Activated T-helper 1 cell treated with anti-CD3 and anti-CD28 coated beads, Interleukin-12 subunit alpha, Interleukin-12 subunit beta, Interleukin-2, Interleukin-4 antibody, amounts not matched to agents 30 ng/mL and 10 ng/mL and 1 ng/mL, durations not matched to agents 14 hours and 24 hours and 36 hours (primary cell): ENCODE measurements at regions not wholly inside any gene's neighbourhood (a gene's known extent, or its start where the extent isn't known, plus 50 kb on each side); places are given as distances from the start of the nearest gene placed in this dataset.

ENCODE experiments used
- DNase-seq: peaks from one replicate; pipeline ENCODE4 v3.0.0; 2021; ENCODE audit warnings: low spot score
- H3K27ac Mint-ChIP-seq: one replicate; pipeline ENCODE4 v1.8.0; 2021; ENCODE audit warnings: mild to moderate bottlenecking, mixed read lengths
- H3K27me3 Mint-ChIP-seq: one replicate; pipeline ENCODE4 v1.8.0; 2022; ENCODE audit warnings: mild to moderate bottlenecking, moderate library complexity, mixed read lengths; ENCODE audit not compliant: insufficient read depth
- H3K36me3 Mint-ChIP-seq: one replicate; pipeline ENCODE4 v1.8.0; 2021; ENCODE audit warnings: low read depth, mixed read lengths
- H3K4me1 Mint-ChIP-seq: one replicate; pipeline ENCODE4 v1.8.0; 2021; ENCODE audit warnings: low read depth, mixed read lengths
- H3K4me3 Mint-ChIP-seq: one replicate; pipeline ENCODE4 v1.8.0; 2021; ENCODE audit warnings: mild to moderate bottlenecking, moderate library complexity, mixed read lengths
- H3K9me3 Mint-ChIP-seq: one replicate; pipeline ENCODE4 v1.8.0; 2021; ENCODE audit warnings: mixed read lengths
- intact Hi-C: fragments of 100-400 bp; cut with micrococcal nuclease; formaldehyde crosslinking; loops from one replicate; pipeline ENCODE4 v1.15.1; 2024

DNA sequence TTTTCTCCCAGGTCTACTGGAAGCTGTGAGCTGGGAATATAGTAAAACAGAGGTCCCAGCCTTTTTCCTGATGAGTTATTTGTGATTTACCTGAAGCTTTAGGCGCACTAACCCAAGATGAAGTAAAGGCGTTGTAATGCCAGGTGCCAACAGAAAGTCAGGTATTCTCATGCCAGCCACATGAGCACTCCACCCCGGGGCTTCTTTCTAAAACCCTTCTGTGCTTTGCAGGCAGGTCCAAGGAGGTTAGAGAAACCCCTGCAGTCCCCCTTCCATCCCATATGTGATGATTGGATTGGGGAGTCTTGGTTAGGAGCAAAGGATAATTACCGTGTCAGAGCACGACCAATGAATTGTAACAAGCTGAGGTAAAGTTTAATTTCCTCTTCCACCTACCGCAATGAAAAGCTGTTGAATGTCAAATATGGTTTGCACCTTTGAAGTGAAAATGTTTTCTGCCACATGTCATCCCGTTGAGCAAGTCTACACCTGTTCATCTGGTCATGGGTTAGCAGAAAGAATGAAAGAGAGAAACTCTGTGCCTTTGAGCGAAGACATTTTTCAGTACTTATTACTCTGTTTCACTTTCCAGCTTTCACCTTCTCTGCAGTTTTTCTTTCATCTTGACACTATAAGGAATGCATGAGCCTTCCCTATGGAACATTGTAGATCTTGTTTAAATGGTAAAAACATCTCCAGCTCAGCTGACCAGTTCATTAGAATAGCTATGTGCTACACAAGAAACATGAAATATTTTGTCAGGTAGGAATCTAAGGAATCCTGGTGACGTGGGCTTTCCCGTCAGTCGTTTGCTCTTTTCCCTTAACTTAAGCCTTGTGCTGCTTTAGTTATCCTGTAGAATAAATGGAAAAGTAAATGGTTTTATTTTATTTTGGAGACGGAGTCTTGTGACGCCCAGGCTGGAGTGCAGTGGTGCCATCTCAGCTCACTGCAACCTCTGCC is 204.6 kb upstream of the IL12A start:
- Mint-ChIP-seq H3K36me3 (no peaks in the 10 kb centered on the region), H3K27me3 (peaks cover 6% of the 10 kb centered on the region), H3K4me3 (no peak overlapping the region), H3K4me1 (no peaks in the 10 kb centered on the region), H3K9me3 (no peaks in the 10 kb centered on the region), H3K27ac (no peak overlapping the region)
- intact Hi-C loops, result no loop called here
- no peak for DNase-seq

DNA sequence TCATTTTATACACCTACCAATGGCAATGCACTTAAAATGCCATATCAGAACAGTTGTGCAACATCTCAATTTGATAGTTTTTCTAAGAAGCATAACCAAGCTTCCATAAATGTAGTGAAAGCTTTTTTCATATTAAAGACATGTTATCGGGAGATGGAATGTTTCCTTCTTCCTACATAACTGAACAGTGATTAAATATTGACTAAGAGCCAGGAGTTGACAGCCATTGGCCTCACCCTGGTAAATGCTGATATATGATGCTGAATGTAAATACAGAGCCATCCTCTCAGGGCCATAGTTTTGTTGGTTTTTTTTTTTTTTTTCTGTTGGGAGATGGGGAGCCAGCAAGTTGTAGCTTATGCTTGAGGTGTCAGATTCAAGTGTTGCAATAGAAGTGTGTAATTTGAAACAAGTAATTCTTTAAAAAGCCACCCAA is 203.3 kb upstream of the IL12A start:
- no peak overlapping the region for H3K27ac Mint-ChIP-seq
- H3K36me3 Mint-ChIP-seq, result no peaks in the 10 kb centered on the region
- intact Hi-C loops, result no loop called here
- no peaks in the 10 kb centered on the region for H3K9me3 Mint-ChIP-seq
- H3K4me1 Mint-ChIP-seq, result no peaks in the 10 kb centered on the region
- peaks cover 6% of the 10 kb centered on the region for H3K27me3 Mint-ChIP-seq
- no peak overlapping the region for H3K4me3 Mint-ChIP-seq
- DNase-seq, result no peak

DNA sequence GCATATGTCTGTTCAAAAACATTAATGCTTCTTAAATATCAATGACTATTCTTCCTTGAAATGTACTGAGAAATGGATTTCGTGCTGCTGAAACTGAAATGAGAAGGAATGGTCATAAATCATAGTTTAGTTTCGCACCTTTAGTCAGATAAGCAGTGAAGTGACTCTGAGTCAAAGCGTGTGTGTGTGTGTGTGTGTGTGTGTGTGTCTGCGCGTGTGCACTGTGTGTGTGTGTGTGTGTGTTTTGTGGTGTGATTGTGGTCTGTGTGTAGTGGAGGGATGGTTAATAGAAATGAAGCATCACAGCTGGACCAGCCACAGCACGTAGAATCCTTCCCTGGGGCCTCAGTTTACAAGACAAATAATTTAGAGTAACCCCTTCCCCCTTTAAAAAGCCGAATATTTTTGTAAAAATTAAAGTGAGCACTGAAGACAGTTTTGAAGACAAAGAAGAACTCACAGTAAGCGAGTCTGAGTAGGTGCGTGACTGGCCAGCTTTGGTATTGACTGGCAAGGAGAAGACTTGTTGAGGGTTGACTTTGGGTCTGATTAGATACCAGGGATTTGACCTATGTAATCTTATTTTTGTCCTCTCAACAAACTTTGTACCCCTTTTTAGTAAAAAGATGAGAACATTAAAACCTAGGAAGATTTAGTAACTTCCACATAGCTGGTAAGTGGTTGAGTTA is 202.0 kb upstream of the IL12A start:
- Mint-ChIP-seq H3K9me3 (no peaks in the 10 kb centered on the region), H3K27me3 (peaks cover 3% of the 10 kb centered on the region), H3K27ac (no peak overlapping the region), H3K4me3 (no peak overlapping the region), H3K4me1 (no peaks in the 10 kb centered on the region), H3K36me3 (no peaks in the 10 kb centered on the region)
- no peak for DNase-seq
- intact Hi-C loops, result no loop called here

DNA sequence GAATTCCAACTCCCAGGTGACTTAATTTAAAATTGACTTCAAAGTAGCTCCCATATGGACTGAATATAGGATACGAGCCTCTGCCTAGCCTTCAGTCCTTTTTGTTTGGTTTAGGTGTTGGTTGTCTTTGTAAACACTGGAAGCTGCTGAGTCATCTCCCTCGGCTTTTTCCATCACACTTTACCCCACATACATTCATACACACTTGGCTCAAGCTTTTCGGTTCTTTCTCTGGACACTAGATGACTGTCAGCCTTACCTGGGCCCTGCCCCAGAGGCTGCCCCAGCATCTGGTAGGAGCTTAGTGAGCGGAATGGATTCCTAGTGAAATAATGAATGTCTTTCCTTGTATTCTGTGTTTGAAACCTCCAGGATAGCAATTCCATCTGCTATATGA is 201.5 kb upstream of the IL12A start:
- H3K4me3 Mint-ChIP-seq, result no peak overlapping the region
- H3K27me3 Mint-ChIP-seq, result peaks cover 3% of the 10 kb centered on the region
- no peaks in the 10 kb centered on the region for H3K36me3 Mint-ChIP-seq
- H3K27ac Mint-ChIP-seq, result no peak overlapping the region
- DNase-seq, result no peak
- intact Hi-C loops, result no loop called here
- no peaks in the 10 kb centered on the region for H3K9me3 Mint-ChIP-seq
- H3K4me1 Mint-ChIP-seq, result no peaks in the 10 kb centered on the region

DNA sequence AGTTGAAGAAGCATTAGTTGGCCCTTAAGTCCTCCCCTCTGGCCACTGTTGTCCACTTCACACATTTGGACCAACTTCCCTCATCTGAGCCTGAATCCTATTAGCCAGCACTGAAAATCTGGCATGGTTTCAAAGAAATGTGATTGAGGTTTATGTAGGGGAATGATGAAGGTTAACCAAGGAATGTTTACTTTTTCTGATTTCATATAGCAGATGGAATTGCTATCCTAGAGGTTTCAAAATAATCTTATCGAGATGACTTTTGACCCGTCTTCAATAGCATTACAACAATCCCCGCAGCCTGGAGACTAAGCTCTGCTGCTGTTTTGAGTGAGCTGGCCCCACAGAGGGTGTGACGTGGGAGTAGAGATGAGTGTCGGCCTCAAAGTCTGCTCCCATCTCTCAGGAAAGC is 200.8 kb upstream of the IL12A start:
- no peak for DNase-seq
- Mint-ChIP-seq H3K27me3 (peaks cover 3% of the 10 kb centered on the region), H3K27ac (no peak overlapping the region), H3K4me3 (no peak overlapping the region), H3K9me3 (no peaks in the 10 kb centered on the region), H3K4me1 (no peaks in the 10 kb centered on the region), H3K36me3 (no peaks in the 10 kb centered on the region)
- intact Hi-C loops, result no loop called here

DNA sequence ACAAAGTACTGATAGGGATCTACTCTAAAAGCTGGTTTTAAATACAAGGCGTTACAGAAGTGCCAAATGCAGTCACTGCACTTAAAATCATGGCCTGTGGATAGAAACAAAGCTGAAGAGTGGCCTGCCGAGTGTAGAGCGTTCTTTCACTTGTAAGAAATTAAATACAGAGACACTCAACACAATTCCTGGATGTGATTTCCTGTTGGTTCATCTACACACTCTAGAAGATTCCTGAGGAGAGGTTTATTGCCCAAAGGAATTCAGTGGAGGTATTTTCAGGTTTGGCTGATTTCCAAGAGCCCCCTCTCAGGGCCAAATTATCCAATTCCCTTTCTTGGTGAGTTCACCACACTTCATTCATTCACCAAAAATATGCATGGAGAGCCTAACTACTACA is 200.3 kb upstream of the IL12A start:
- Mint-ChIP-seq H3K27me3 (peaks cover 3% of the 10 kb centered on the region), H3K27ac (no peak overlapping the region), H3K4me1 (no peaks in the 10 kb centered on the region), H3K4me3 (no peak overlapping the region), H3K36me3 (no peaks in the 10 kb centered on the region), H3K9me3 (no peaks in the 10 kb centered on the region)
- no peak for DNase-seq
- intact Hi-C loops, result no loop called here

GRCh38 chr3:159789017-159789416 is 199.6 kb upstream of the IL12A start:
- no peaks in the 10 kb centered on the region for H3K4me1 Mint-ChIP-seq
- peaks cover 4% of the 10 kb centered on the region for H3K27me3 Mint-ChIP-seq
- H3K36me3 Mint-ChIP-seq, result no peaks in the 10 kb centered on the region
- no peak overlapping the region for H3K4me3 Mint-ChIP-seq
- H3K27ac Mint-ChIP-seq, result no peak overlapping the region
- H3K9me3 Mint-ChIP-seq, result no peaks in the 10 kb centered on the region
- DNase-seq, result no peak
- intact Hi-C loops, result no loop called here

GRCh38 chr3:159789742-159790635 is 198.6 kb upstream of the IL12A start:
- DNase-seq, result no peak
- no peaks in the 10 kb centered on the region for H3K4me1 Mint-ChIP-seq
- no peak overlapping the region for H3K27ac Mint-ChIP-seq
- peaks cover 4% of the 10 kb centered on the region for H3K27me3 Mint-ChIP-seq
- no peaks in the 10 kb centered on the region for H3K9me3 Mint-ChIP-seq
- H3K36me3 Mint-ChIP-seq, result no peaks in the 10 kb centered on the region
- intact Hi-C loops, result no loop called here
- no peak overlapping the region for H3K4me3 Mint-ChIP-seq

GRCh38 chr3:159791336-159791735 is 197.3 kb upstream of the IL12A start:
- Mint-ChIP-seq H3K9me3 (no peaks in the 10 kb centered on the region), H3K4me3 (no peak overlapping the region), H3K36me3 (no peaks in the 10 kb centered on the region), H3K27me3 (peaks cover 1% of the 10 kb centered on the region), H3K27ac (no peak overlapping the region), H3K4me1 (no peaks in the 10 kb centered on the region)
- intact Hi-C loops, result no loop called here
- no peak for DNase-seq

GRCh38 chr3:159792070-159792469 is 196.6 kb upstream of the IL12A start:
- Mint-ChIP-seq H3K4me3 (no peak overlapping the region), H3K9me3 (no peaks in the 10 kb centered on the region), H3K4me1 (no peaks in the 10 kb centered on the region), H3K27ac (no peak overlapping the region), H3K36me3 (no peaks in the 10 kb centered on the region), H3K27me3 (peaks cover 1% of the 10 kb centered on the region)
- DNase-seq, result no peak
- intact Hi-C loops, result no loop called here

DNA sequence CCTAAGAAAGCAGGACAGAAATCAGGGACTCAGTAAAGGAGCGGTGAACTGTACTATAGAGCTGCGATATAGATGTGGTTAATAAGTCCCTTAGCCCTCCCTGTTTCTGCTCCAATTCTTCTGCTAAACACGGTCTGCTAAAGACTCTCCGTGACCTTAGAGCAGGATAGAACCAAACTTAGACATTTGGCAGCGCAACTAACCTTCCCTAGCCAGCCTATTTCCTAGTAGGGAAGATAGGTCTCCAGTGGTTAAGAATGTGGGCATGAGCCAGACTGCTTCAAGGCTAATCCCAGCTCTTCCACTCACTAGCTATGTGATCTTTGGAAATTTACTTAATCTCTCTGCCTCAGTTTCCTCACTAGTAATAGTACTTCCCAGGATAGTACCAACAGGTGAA is 193.6 kb upstream of the IL12A start:
- H3K27ac Mint-ChIP-seq, result no peak overlapping the region
- DNase-seq, result no peak
- no peaks in the 10 kb centered on the region for H3K4me1 Mint-ChIP-seq
- H3K9me3 Mint-ChIP-seq, result no peaks in the 10 kb centered on the region
- H3K27me3 Mint-ChIP-seq, result peaks cover 1% of the 10 kb centered on the region
- intact Hi-C loops, result no loop called here
- no peak overlapping the region for H3K4me3 Mint-ChIP-seq
- no peaks in the 10 kb centered on the region for H3K36me3 Mint-ChIP-seq

DNA sequence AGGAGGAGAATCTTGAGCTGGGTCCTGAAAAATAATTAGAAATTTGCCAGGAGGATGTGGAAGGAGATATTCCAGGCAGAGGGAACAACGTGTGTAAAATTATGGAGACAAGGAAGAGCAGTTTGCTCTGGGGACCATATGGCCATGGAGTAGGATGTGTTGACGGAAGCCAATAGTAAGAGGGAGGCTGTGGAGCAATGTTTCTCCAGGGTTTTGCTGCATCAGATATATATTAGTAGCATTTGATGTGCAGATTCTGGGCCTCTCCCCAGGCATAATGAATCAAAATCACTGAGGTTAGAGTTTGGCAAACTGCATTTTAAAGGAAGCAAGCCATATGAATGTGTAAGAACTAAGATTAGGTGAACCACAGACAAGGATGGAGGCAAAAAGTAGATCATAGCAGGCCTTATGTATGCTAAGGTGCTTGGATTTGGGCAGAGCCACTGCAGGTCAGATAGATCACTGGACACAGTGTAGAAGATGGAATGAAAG is 192.9 kb upstream of the IL12A start:
- peaks cover 1% of the 10 kb centered on the region for H3K27me3 Mint-ChIP-seq
- intact Hi-C loops, result no loop called here
- H3K9me3 Mint-ChIP-seq, result no peaks in the 10 kb centered on the region

More for the DNA sequence above, 192.9 kb upstream of the IL12A start:
- no peak overlapping the region for H3K27ac Mint-ChIP-seq
- no peak for DNase-seq
- H3K36me3 Mint-ChIP-seq, result no peaks in the 10 kb centered on the region
- H3K4me1 Mint-ChIP-seq, result no peaks in the 10 kb centered on the region
- H3K4me3 Mint-ChIP-seq, result no peak overlapping the region
